Panc1 (cell line): ENCODE measurements at regions not wholly inside any gene's neighbourhood (a gene's known extent, or its start where the extent isn't known, plus 50 kb on each side); places are given as distances from the start of the nearest gene placed in this dataset.

Experiments
- ATAC-seq: fragments of 200-7000 bp; cut with Tn5 transposase; 2 replicates; pipeline ENCODE4 v1.9.1; 2020; ENCODE audit warnings: mild to moderate bottlenecking, moderate library complexity
- BruUV-seq: library from RNA; stranded (reverse); fragments of 400-500 nt; replicated peaks from 2 replicates; lab custom pipeline; 2021; lab: Mats Ljungman, UMichigan
- CTCF ChIA-PET: fragments of 300-600 bp; sonication (Branson Sonifier 250); formaldehyde crosslinking; loops from one replicate; lab custom pipeline; 2022; ENCODE audit warnings: antibody characterized with exemption; lab: Charles Lee
- POLR2A ChIA-PET: fragments of 300-600 bp; sonication (Branson Sonifier 250); formaldehyde crosslinking; loops from one replicate; lab custom pipeline; 2022; ENCODE audit warnings: antibody characterized with exemption; lab: Charles Lee
- DNase-seq: peaks from one replicate; pipeline ENCODE4 v3.0.0-alpha.2; 2010; ENCODE audit warnings: low read depth, low spot score
- H3K27ac ChIP-seq: 2 replicates; pipeline ENCODE4 v1.5.1; 2011; ENCODE audit warnings: mild to moderate bottlenecking, low read length, inconsistent platforms
- H3K27me3 ChIP-seq: fragments of 200-500 bp; sonication (Bioruptor generic); 2 replicates; pipeline ENCODE4 v1.6.0; 2014; ENCODE audit warnings: low read length, inconsistent platforms; ENCODE audit not compliant: control insufficient read depth, insufficient read depth
- H3K36me3 ChIP-seq: fragments of 200-500 bp; sonication (Bioruptor generic); 2 replicates; pipeline ENCODE4 v1.5.1; 2014; ENCODE audit warnings: inconsistent platforms, mild to moderate bottlenecking, low read length, moderate library complexity; ENCODE audit not compliant: control insufficient read depth, insufficient read depth
- H3K4me1 ChIP-seq: 2 replicates; pipeline ENCODE4 v1.5.1; 2011; ENCODE audit warnings: inconsistent platforms, mild to moderate bottlenecking, low read length, moderate library complexity; ENCODE audit not compliant: control insufficient read depth, insufficient read depth
- H3K4me3 ChIP-seq, 2 experiments: 2 replicates each; pipeline ENCODE4 v1.5.1; 2011 to 2012; ENCODE audit warnings: low read depth in 2 of 2, low read length in 2 of 2, mild to moderate bottlenecking in 2 of 2, inconsistent platforms in 1 of 2, moderate library complexity in 1 of 2
- H3K9me3 ChIP-seq: fragments of 200-500 bp; sonication (Bioruptor generic); 2 replicates; pipeline ENCODE4 v1.5.1; 2014; ENCODE audit warnings: low read depth, mild to moderate bottlenecking, inconsistent platforms, low read length, moderate library complexity; ENCODE audit not compliant: control insufficient read depth, insufficient read depth
- POLR2AphosphoS5 ChIP-seq: IDR thresholded peaks from 2 replicates; pipeline ENCODE4 v1.6.1; 2012; ENCODE audit warnings: mild to moderate bottlenecking, low read depth, low read length, moderate library complexity
- SIN3A ChIP-seq: IDR thresholded peaks from 2 replicates; pipeline ENCODE4 v1.6.1; 2012; ENCODE audit warnings: low read depth, mild to moderate bottlenecking, low read length, moderate library complexity, borderline replicate concordance; ENCODE audit not compliant: insufficient read depth
- TCF7L2 ChIP-seq: IDR thresholded peaks from 2 replicates; pipeline ENCODE4 v1.6.1; 2011; ENCODE audit warnings: mild to moderate bottlenecking, low read depth, low read length, inconsistent platforms
- in situ Hi-C: cut with HindIII; loops from 2 replicates; pipeline ENCODE4 v1.10.0; 2016; ENCODE audit warnings: low sequenced_read_pairs, low pct_unique_long_range_greater_than_20kb
- intact Hi-C: fragments of 100-400 bp; cut with micrococcal nuclease; formaldehyde crosslinking; loops from one replicate; pipeline ENCODE4 v1.10.0; 2022; ENCODE audit not compliant: unreplicated experiment
- TF ChIP-seq, protein P1 (sequence below), 2 experiments: IDR thresholded peaks; 2 replicates each; pipeline ENCODE4 v1.6.1; 2011 to 2012; ENCODE audit warnings: low read depth in 2 of 2, control low read depth in 1 of 2, low read length in 1 of 2, mild to moderate bottlenecking in 1 of 2, moderate library complexity in 1 of 2; ENCODE audit not compliant: insufficient read depth in 1 of 2
- TF ChIP-seq, protein P2 (sequence below): fragments of 450-650 bp; IDR thresholded peaks from 2 replicates; pipeline ENCODE4 v1.5.1; 2017; ENCODE audit warnings: mild to moderate bottlenecking

DNA sequence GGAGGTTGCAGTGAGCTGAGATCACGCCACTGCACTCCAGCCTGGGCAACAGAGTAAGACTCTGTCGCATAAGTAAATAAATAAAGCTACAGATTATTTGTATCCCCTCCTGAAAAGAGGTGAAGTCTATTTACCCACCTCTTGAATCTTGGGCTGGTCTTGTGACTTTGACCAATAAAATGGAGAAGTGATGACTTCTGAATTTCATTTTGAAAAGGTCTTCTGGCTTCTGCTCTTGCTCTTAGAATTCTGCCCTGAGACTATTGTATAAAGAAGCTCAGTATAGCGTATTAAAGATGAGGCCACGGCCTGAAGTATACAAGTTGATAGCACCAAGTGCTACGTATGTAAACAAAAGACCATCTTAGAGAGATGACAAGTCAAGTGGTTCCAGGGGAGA, 88.3 kb upstream of the AMN1 start:
- POLR2A ChIA-PET = no interaction called here
- intact Hi-C loops = no loop called here
- no peaks in the 10 kb centered on the region for H3K4me1 ChIP-seq
- no peak for ATAC-seq
- no TSS peak for BruUV-seq
- no peaks in the 10 kb centered on the region for H3K27me3 ChIP-seq
- no peaks in the 10 kb centered on the region for H3K9me3 ChIP-seq
- H3K4me3 ChIP-seq = no peak overlapping the region
- CTCF ChIA-PET = no interaction called here
- in situ Hi-C loops = no loop called here
- no peaks in the 10 kb centered on the region for H3K36me3 ChIP-seq
- no peak for DNase-seq
- H3K27ac ChIP-seq = no peak overlapping the region
- TF ChIP-seq, protein P1, sequence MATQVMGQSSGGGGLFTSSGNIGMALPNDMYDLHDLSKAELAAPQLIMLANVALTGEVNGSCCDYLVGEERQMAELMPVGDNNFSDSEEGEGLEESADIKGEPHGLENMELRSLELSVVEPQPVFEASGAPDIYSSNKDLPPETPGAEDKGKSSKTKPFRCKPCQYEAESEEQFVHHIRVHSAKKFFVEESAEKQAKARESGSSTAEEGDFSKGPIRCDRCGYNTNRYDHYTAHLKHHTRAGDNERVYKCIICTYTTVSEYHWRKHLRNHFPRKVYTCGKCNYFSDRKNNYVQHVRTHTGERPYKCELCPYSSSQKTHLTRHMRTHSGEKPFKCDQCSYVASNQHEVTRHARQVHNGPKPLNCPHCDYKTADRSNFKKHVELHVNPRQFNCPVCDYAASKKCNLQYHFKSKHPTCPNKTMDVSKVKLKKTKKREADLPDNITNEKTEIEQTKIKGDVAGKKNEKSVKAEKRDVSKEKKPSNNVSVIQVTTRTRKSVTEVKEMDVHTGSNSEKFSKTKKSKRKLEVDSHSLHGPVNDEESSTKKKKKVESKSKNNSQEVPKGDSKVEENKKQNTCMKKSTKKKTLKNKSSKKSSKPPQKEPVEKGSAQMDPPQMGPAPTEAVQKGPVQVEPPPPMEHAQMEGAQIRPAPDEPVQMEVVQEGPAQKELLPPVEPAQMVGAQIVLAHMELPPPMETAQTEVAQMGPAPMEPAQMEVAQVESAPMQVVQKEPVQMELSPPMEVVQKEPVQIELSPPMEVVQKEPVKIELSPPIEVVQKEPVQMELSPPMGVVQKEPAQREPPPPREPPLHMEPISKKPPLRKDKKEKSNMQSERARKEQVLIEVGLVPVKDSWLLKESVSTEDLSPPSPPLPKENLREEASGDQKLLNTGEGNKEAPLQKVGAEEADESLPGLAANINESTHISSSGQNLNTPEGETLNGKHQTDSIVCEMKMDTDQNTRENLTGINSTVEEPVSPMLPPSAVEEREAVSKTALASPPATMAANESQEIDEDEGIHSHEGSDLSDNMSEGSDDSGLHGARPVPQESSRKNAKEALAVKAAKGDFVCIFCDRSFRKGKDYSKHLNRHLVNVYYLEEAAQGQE (IDR thresholded peaks at IDR 0.05; ENCODE audit: insufficient read depth in 1 of 2, low read depth in 2 of 2, low read length in 1 of 2) = no peak
- TF ChIP-seq SIN3A (no peak), TCF7L2 (no peak), POLR2AphosphoS5 (no peak)
- TF ChIP-seq, protein P2, sequence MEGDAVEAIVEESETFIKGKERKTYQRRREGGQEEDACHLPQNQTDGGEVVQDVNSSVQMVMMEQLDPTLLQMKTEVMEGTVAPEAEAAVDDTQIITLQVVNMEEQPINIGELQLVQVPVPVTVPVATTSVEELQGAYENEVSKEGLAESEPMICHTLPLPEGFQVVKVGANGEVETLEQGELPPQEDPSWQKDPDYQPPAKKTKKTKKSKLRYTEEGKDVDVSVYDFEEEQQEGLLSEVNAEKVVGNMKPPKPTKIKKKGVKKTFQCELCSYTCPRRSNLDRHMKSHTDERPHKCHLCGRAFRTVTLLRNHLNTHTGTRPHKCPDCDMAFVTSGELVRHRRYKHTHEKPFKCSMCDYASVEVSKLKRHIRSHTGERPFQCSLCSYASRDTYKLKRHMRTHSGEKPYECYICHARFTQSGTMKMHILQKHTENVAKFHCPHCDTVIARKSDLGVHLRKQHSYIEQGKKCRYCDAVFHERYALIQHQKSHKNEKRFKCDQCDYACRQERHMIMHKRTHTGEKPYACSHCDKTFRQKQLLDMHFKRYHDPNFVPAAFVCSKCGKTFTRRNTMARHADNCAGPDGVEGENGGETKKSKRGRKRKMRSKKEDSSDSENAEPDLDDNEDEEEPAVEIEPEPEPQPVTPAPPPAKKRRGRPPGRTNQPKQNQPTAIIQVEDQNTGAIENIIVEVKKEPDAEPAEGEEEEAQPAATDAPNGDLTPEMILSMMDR = no peak

DNA sequence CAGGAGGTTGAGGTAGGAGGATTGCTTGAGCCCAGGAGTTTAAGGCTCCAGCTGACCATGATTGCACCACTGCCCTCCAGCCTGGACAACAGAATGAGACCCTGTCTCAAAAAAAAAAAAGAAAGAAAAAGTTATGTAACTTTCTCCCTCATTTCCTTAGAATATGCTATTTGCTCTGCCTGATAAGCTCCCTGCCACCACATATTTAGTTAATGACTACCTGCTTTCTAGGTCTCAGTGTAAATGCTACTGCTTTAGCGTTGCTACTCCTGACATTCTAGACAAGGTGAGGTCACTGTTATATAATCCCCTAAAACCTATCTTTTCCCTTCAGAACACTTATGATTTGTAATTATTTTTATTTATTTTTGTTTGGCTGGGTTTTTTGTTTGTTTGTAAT, 86.3 kb upstream of the AMN1 start:
- no peak overlapping the region for H3K27ac ChIP-seq
- no peak overlapping the region for H3K4me3 ChIP-seq
- CTCF ChIA-PET = no interaction called here
- H3K36me3 ChIP-seq = no peaks in the 10 kb centered on the region
- TF ChIP-seq, protein P2 = no peak
- TF ChIP-seq, protein P1 (IDR thresholded peaks at IDR 0.05; ENCODE audit: insufficient read depth in 1 of 2, low read depth in 2 of 2, low read length in 1 of 2) = no peak
- no TSS peak for BruUV-seq
- intact Hi-C loops (no loop called here), in situ Hi-C loops (no loop called here)
- ATAC-seq (no peak), DNase-seq (no peak)
- no peaks in the 10 kb centered on the region for H3K27me3 ChIP-seq
- H3K4me1 ChIP-seq = no peaks in the 10 kb centered on the region
- POLR2A ChIA-PET = no interaction called here
- H3K9me3 ChIP-seq = no peaks in the 10 kb centered on the region
